ENCODE measurements at regions not wholly inside any gene's neighbourhood (a gene's known extent, or its start where the extent isn't known, plus 50 kb on each side); places are given as distances from the start of the nearest gene placed in this dataset.

DNA sequence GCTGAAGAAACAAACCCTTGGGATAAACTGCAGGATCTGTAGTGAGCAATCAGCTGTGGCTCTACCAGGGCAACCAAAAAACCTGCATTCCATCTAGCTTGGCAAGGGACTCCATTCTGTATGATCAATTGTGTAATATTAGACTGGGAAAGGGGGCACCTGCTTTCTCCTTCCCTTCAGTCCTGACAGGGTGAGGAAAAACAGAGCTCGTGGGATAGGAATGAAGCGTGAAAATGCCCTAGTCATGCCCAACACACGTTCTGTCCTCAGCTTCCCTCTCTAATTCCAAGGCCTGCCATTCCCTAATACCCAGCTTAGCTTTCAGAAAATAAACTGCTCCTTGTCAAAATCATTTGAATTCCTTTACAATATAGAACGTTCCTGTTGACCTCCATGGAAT is 442.3 kb downstream of the PLPP3 start:
- Histone ChIP-seq H3K4me2 (ENCODE audit: low read length) (no peak overlapping the region), H3K9me3 (ENCODE audit: low read length) (no peaks in the 10 kb centered on the region), H3K4me1 (ENCODE audit: insufficient read depth, low read length, poor library complexity, severe bottlenecking) (no peaks in the 10 kb centered on the region), H3K9me2 (ENCODE audit: insufficient read depth, low read length) (no peaks in the 10 kb centered on the region), H3K36me3 (ENCODE audit: insufficient read depth, low read length) (no peaks in the 10 kb centered on the region), H4K20me1 (ENCODE audit: insufficient read depth, low read length) (no peaks in the 10 kb centered on the region), H2AFZ (ENCODE audit: low read length) (no peak overlapping the region), H3K27ac (ENCODE audit: low read depth, low read length, poor library complexity, severe bottlenecking) (no peak overlapping the region), H3K79me2 (ENCODE audit: insufficient read depth, low read depth, low read length) (no peaks in the 10 kb centered on the region), H3K4me3 (ENCODE audit: low read depth, low read length, poor library complexity, severe bottlenecking) (no peak overlapping the region)
- ChIA-PET CTCF (ENCODE audit: unreplicated experiment) (no interaction called here), POLR2A (interaction anchor here (0.5 kb wide), 1 partner anchor 48 kb away, joined by 3 read pairs; no protein-coding TSS in a partner anchor)
- TF ChIP-seq, protein P1, sequence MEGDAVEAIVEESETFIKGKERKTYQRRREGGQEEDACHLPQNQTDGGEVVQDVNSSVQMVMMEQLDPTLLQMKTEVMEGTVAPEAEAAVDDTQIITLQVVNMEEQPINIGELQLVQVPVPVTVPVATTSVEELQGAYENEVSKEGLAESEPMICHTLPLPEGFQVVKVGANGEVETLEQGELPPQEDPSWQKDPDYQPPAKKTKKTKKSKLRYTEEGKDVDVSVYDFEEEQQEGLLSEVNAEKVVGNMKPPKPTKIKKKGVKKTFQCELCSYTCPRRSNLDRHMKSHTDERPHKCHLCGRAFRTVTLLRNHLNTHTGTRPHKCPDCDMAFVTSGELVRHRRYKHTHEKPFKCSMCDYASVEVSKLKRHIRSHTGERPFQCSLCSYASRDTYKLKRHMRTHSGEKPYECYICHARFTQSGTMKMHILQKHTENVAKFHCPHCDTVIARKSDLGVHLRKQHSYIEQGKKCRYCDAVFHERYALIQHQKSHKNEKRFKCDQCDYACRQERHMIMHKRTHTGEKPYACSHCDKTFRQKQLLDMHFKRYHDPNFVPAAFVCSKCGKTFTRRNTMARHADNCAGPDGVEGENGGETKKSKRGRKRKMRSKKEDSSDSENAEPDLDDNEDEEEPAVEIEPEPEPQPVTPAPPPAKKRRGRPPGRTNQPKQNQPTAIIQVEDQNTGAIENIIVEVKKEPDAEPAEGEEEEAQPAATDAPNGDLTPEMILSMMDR (conservative IDR thresholded peaks at IDR 0.05; ENCODE audit: low read length), result no peak
- no peak for TF ChIP-seq EZH2phosphoT487 (IDR thresholded peaks at IDR 0.05; ENCODE audit: borderline replicate concordance, low read depth, low read length)
- intact Hi-C loops (cut with micrococcal nuclease; ENCODE audit: unreplicated experiment), result no loop called here
- no TSS peak for BruUV-seq (replicated peaks)
- no peak for DNase-seq (ENCODE audit: low spot score)

GRCh38 chr1:56135864-56136147 is 443.6 kb downstream of the PLPP3 start:
- intact Hi-C loops (cut with micrococcal nuclease; ENCODE audit: unreplicated experiment), result no loop called here
- H2AFZ ChIP-seq (ENCODE audit: low read length), result no peak overlapping the region
- no peak overlapping the region for H3K27ac ChIP-seq (ENCODE audit: low read depth, low read length, poor library complexity, severe bottlenecking)
- POLR2A ChIA-PET, result no interaction called here
- TF ChIP-seq, protein P1 (conservative IDR thresholded peaks at IDR 0.05; ENCODE audit: low read length), result no peak
- TF ChIP-seq EZH2phosphoT487 (IDR thresholded peaks at IDR 0.05; ENCODE audit: borderline replicate concordance, low read depth, low read length), result no peak
- no peak for DNase-seq (ENCODE audit: low spot score)
- no TSS peak for BruUV-seq (replicated peaks)
- no peak overlapping the region for H3K4me2 ChIP-seq (ENCODE audit: low read length)
- H3K4me3 ChIP-seq (ENCODE audit: low read depth, low read length, poor library complexity, severe bottlenecking), result no peak overlapping the region
- no peaks in the 10 kb centered on the region for H3K79me2 ChIP-seq (ENCODE audit: insufficient read depth, low read depth, low read length)
- CTCF ChIA-PET (ENCODE audit: unreplicated experiment), result no interaction called here
- H3K36me3 ChIP-seq (ENCODE audit: insufficient read depth, low read length), result no peaks in the 10 kb centered on the region
- no peaks in the 10 kb centered on the region for H3K4me1 ChIP-seq (ENCODE audit: insufficient read depth, low read length, poor library complexity, severe bottlenecking)
- H4K20me1 ChIP-seq (ENCODE audit: insufficient read depth, low read length), result no peaks in the 10 kb centered on the region
- H3K9me2 ChIP-seq (ENCODE audit: insufficient read depth, low read length), result no peaks in the 10 kb centered on the region
- no peaks in the 10 kb centered on the region for H3K9me3 ChIP-seq (ENCODE audit: low read length)

DNA sequence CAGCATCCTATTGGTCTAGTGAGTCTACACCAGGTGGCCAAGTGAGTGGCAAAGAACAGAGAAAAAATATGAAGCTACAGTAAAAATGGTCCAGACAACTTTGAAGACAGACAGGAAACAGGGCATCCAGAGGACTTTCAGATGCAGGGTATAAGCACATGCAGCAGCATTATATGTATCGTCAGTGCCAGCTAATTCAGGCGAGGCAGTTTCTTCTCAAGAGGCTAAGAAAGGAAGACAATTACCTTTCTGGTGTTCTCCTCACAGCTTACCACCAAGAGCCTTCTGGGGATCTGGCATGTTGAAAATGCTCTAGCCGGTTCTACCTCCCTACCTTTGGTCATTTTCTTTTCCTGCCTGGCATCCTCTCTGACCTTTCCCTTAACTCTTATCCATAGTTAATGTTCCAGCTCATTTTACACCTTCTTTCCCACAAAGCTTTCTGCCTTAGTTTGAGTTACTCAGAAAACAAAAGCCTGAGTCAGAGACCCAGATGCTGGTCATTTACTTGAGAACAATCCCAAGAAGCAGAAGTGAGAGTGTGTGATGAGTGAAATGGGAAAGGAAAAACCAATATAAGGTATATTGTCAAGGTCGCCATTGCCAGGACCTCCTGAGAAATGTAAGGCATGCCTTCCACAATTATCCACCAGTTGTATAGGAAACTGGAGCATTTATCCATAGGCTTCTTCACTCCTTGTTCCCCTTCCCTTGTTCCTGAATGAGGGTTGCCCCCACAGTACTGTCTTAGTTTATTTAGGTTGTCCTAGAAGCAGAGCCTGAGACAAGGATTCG is 444.1 kb downstream of the PLPP3 start:
- Histone ChIP-seq H3K4me2 (ENCODE audit: low read length) (no peak overlapping the region), H3K36me3 (ENCODE audit: insufficient read depth, low read length) (no peaks in the 10 kb centered on the region), H3K4me3 (ENCODE audit: low read depth, low read length, poor library complexity, severe bottlenecking) (no peak overlapping the region), H2AFZ (ENCODE audit: low read length) (no peak overlapping the region), H3K9me2 (ENCODE audit: insufficient read depth, low read length) (no peaks in the 10 kb centered on the region), H3K79me2 (ENCODE audit: insufficient read depth, low read depth, low read length) (no peaks in the 10 kb centered on the region), H3K4me1 (ENCODE audit: insufficient read depth, low read length, poor library complexity, severe bottlenecking) (no peaks in the 10 kb centered on the region), H4K20me1 (ENCODE audit: insufficient read depth, low read length) (no peaks in the 10 kb centered on the region), H3K9me3 (ENCODE audit: low read length) (no peaks in the 10 kb centered on the region), H3K27ac (ENCODE audit: low read depth, low read length, poor library complexity, severe bottlenecking) (no peak overlapping the region)
- ChIA-PET POLR2A (no interaction called here), CTCF (ENCODE audit: unreplicated experiment) (no interaction called here)
- intact Hi-C loops (cut with micrococcal nuclease; ENCODE audit: unreplicated experiment), result no loop called here
- BruUV-seq (replicated peaks), result no TSS peak
- no peak for DNase-seq (ENCODE audit: low spot score)
- TF ChIP-seq, protein P1 (conservative IDR thresholded peaks at IDR 0.05; ENCODE audit: low read length), result no peak
- TF ChIP-seq EZH2phosphoT487 (IDR thresholded peaks at IDR 0.05; ENCODE audit: borderline replicate concordance, low read depth, low read length), result no peak
